Smooth muscle cell (in vitro differentiated cells): ENCODE measurements at regions not wholly inside any gene's neighbourhood (a gene's known extent, or its start where the extent isn't known, plus 50 kb on each side); places are given as distances from the start of the nearest gene placed in this dataset.

Source experiments
- DNase-seq: peaks from one replicate; lab custom pipeline; 2025; ENCODE audit not compliant: unreplicated experiment; lab: John Stamatoyannopoulos, UW
- H2AFZ ChIP-seq: fragments of 200-600 bp; sonication (generic); 2 replicates; pipeline ENCODE4 v1.6.0; 2016; ENCODE audit warnings: antibody characterized with exemption, low read depth, mild to moderate bottlenecking
- H3F3A ChIP-seq: fragments of 200-600 bp; sonication (generic); 2 replicates; pipeline ENCODE4 v1.6.0; 2017; ENCODE audit warnings: antibody characterized with exemption, low read depth
- H3K27ac ChIP-seq: fragments of 200-600 bp; sonication (generic); 2 replicates; pipeline ENCODE4 v1.5.1; 2016; ENCODE audit warnings: low read depth, mild to moderate bottlenecking
- H3K27me3 ChIP-seq: fragments of 200-600 bp; sonication (generic); 2 replicates; pipeline ENCODE4 v1.6.1; 2016; ENCODE audit warnings: low read depth, mild to moderate bottlenecking
- H3K36me3 ChIP-seq: fragments of 200-600 bp; sonication (generic); 2 replicates; pipeline ENCODE4 v1.5.1; 2016; ENCODE audit warnings: low read depth
- H3K4me1 ChIP-seq: fragments of 200-600 bp; sonication (generic); 2 replicates; pipeline ENCODE4 v1.5.1; 2016; ENCODE audit warnings: low read depth
- H3K4me2 ChIP-seq: fragments of 200-600 bp; sonication (generic); 2 replicates; pipeline ENCODE4 v1.6.0; 2016; ENCODE audit warnings: mild to moderate bottlenecking
- H3K4me3 ChIP-seq: fragments of 200-600 bp; sonication (generic); 2 replicates; pipeline ENCODE4 v1.5.1; 2016; ENCODE audit warnings: mild to moderate bottlenecking
- H3K79me2 ChIP-seq: fragments of 200-600 bp; sonication (generic); 2 replicates; pipeline ENCODE4 v1.6.0; 2016; ENCODE audit warnings: low read depth, mild to moderate bottlenecking
- H3K9ac ChIP-seq: fragments of 200-600 bp; sonication (generic); 2 replicates; pipeline ENCODE4 v1.6.0; 2016; ENCODE audit warnings: low read depth
- H3K9me3 ChIP-seq: fragments of 200-600 bp; sonication (generic); replicated peaks from 2 replicates; pipeline ENCODE4 v1.5.1; 2016; ENCODE audit warnings: low read depth
- H4K20me1 ChIP-seq: fragments of 200-600 bp; sonication (generic); 2 replicates; pipeline ENCODE4 v1.6.0; 2016; ENCODE audit warnings: low read depth
- WGBS: methylation state at CpG from one replicate; pipeline ENCODE4 v1.1.7; 2016; ENCODE audit warnings: low lambda C conversion rate; 5-methylcytosine and 5-hydroxymethylcytosine counted together
- TF ChIP-seq, protein P1 (sequence below): fragments of 200-600 bp; sonication (generic); IDR thresholded peaks from 2 replicates; pipeline ENCODE4 v1.5.1; 2017; ENCODE audit warnings: borderline replicate concordance, mild to moderate bottlenecking, antibody characterized with exemption; ENCODE audit not compliant: insufficient read depth, poor library complexity, severe bottlenecking

DNA sequence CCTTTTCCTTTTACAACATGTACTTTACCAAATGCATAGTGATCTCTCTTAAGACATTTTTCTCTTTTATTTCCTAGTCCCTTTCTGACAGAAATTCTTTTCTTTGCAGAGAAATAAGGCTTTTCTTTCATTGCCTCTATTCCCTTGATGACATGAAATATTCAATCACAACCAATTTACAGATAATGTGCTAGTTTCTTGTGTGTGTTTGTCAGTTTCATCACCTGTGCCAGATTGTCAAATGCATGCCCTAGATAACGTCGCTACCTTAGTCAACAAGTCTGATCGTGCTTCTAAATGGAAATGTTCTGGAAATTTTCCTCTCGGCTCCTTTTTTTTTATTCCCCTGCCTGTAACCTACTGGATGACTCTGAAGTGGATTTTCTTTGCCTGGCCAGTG, 478.1 kb downstream of the KLF5 start:
- TF ChIP-seq, protein P1, sequence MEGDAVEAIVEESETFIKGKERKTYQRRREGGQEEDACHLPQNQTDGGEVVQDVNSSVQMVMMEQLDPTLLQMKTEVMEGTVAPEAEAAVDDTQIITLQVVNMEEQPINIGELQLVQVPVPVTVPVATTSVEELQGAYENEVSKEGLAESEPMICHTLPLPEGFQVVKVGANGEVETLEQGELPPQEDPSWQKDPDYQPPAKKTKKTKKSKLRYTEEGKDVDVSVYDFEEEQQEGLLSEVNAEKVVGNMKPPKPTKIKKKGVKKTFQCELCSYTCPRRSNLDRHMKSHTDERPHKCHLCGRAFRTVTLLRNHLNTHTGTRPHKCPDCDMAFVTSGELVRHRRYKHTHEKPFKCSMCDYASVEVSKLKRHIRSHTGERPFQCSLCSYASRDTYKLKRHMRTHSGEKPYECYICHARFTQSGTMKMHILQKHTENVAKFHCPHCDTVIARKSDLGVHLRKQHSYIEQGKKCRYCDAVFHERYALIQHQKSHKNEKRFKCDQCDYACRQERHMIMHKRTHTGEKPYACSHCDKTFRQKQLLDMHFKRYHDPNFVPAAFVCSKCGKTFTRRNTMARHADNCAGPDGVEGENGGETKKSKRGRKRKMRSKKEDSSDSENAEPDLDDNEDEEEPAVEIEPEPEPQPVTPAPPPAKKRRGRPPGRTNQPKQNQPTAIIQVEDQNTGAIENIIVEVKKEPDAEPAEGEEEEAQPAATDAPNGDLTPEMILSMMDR: no peak
- DNase-seq: no peak
- 69% methylated on average over 4 of the region's 4 CpGs for WGBS
- H3K27ac ChIP-seq: no peak overlapping the region
- no peaks in the 10 kb centered on the region for H3K9me3 ChIP-seq
- H3F3A ChIP-seq: no peaks in the 10 kb centered on the region
- H2AFZ ChIP-seq: no peak overlapping the region
- no peak overlapping the region for H3K4me2 ChIP-seq
- no peaks in the 10 kb centered on the region for H3K36me3 ChIP-seq
- H3K4me3 ChIP-seq: no peak overlapping the region
- no peaks in the 10 kb centered on the region for H3K79me2 ChIP-seq
- no peaks in the 10 kb centered on the region for H4K20me1 ChIP-seq
- peaks cover 5% of the 10 kb centered on the region for H3K4me1 ChIP-seq
- H3K27me3 ChIP-seq: no peaks in the 10 kb centered on the region
- H3K9ac ChIP-seq: no peak overlapping the region

DNA sequence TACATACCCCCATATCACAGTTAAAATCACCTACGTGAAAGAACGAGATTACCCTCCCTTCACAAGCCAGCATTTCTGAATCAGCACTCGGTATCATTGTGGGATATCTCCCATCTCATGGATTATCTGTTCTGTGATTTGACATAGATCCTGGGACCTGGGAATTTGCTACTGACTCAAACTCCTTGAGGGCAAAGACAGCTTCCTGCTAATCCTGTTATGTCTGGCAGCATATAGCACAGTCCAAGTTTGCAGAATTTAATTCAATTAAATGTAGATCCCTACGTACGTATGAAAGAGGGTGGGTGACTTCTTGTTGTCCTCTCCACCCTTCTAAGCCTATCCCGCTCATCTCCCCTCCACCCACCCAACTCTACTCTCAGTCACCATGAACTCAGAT, 476.5 kb downstream of the KLF5 start:
- H3K4me1 ChIP-seq: peaks cover 5% of the 10 kb centered on the region
- no peak overlapping the region for H3K9ac ChIP-seq
- no peak overlapping the region for H3K27ac ChIP-seq
- H3K27me3 ChIP-seq: no peaks in the 10 kb centered on the region
- H4K20me1 ChIP-seq: no peaks in the 10 kb centered on the region
- no peaks in the 10 kb centered on the region for H3K79me2 ChIP-seq
- DNase-seq: no peak
- H3K36me3 ChIP-seq: no peaks in the 10 kb centered on the region
- no peak overlapping the region for H2AFZ ChIP-seq
- H3F3A ChIP-seq: no peaks in the 10 kb centered on the region
- no peak overlapping the region for H3K4me2 ChIP-seq
- TF ChIP-seq, protein P1: no peak
- no peaks in the 10 kb centered on the region for H3K9me3 ChIP-seq
- 77% methylated on average over 6 of the region's 6 CpGs for WGBS
- H3K4me3 ChIP-seq: no peak overlapping the region

DNA sequence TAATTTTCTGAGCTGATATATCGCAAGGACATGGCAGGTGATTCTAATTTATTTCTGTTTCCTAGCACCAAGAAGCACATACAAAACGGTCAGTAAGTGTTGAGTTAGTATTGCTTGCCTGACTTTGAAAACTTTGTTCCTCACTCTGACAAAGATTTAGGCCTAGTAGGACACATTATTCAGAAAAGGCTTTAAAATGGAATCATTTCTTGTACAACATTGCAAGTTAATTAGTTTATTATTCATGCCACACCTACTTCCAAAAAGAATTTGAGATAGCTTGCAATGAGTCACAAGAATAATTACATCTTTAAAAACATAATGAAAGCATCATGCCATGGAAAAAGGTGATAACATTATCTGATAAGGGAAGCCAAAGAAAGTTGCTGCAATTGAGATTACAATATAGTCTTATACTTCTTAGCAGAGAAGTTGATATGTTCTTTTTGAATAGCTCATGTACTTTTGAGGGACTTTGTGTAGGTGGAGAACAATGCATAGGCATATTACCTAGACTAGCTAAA, 474.2 kb downstream of the KLF5 start:
- H3K4me1 ChIP-seq: peaks cover 5% of the 10 kb centered on the region
- WGBS: 95% methylated on average over 2 of the region's 2 CpGs
- no peak for DNase-seq
- no peak overlapping the region for H3K27ac ChIP-seq
- H3K79me2 ChIP-seq: no peaks in the 10 kb centered on the region
- H2AFZ ChIP-seq: no peak overlapping the region
- no peaks in the 10 kb centered on the region for H3F3A ChIP-seq
- no peaks in the 10 kb centered on the region for H3K9me3 ChIP-seq
- H3K4me2 ChIP-seq: no peak overlapping the region
- no peaks in the 10 kb centered on the region for H4K20me1 ChIP-seq
- H3K36me3 ChIP-seq: no peaks in the 10 kb centered on the region
- TF ChIP-seq, protein P1: no peak
- H3K9ac ChIP-seq: no peak overlapping the region
- H3K27me3 ChIP-seq: no peaks in the 10 kb centered on the region
- H3K4me3 ChIP-seq: no peak overlapping the region

DNA sequence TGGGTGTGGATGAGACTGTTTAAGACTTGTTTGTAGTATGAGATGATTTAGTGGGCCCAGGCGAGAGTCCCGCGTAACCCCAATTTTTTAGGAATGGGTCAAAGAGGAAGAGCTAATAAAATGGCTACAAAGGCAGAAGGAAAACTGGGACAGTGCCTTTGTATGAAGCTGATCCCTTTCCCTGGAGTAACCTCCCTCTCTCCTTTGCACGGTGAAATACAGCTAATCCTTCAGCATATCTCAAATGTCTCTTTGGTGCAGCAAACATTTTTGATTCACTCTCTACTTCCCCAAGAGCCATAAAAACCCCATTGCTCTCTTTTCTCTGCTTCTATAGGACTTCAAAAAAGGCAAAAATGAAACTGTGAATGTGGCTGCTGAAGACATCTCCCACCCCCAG, 473.8 kb downstream of the KLF5 start:
- H3K4me2 ChIP-seq: no peak overlapping the region
- TF ChIP-seq, protein P1: no peak
- H3K9me3 ChIP-seq: no peaks in the 10 kb centered on the region
- no peaks in the 10 kb centered on the region for H3K36me3 ChIP-seq
- no peak overlapping the region for H3K4me3 ChIP-seq
- no peaks in the 10 kb centered on the region for H4K20me1 ChIP-seq
- H2AFZ ChIP-seq: no peak overlapping the region
- no peak overlapping the region for H3K27ac ChIP-seq
- no peaks in the 10 kb centered on the region for H3K27me3 ChIP-seq
- H3K79me2 ChIP-seq: no peaks in the 10 kb centered on the region
- no peak for DNase-seq
- peaks cover 5% of the 10 kb centered on the region for H3K4me1 ChIP-seq
- 100% methylated on average over 4 of the region's 4 CpGs for WGBS
- no peak overlapping the region for H3K9ac ChIP-seq
- H3F3A ChIP-seq: no peaks in the 10 kb centered on the region
